GM19239 (cell line): ENCODE measurements at regions not wholly inside any gene's neighbourhood (a gene's known extent, or its start where the extent isn't known, plus 50 kb on each side); places are given as distances from the start of the nearest gene placed in this dataset.

ENCODE experiments used
- DNase-seq: peaks from one replicate; pipeline ENCODE4 v3.0.0; 2011; ENCODE audit warnings: low spot score; ENCODE audit not compliant: insufficient read length
- FAIRE-seq: peaks from 2 replicates; lab custom pipeline; 2011; peaks lifted over from hg19 to GRCh38; lab: Jason Lieb, UNC

- no peak for DNase-seq
- no peak for FAIRE-seq
Observed at GRCh38 chr17:12514596-12514995, 151.1 kb upstream of the MYOCD start.

DNA sequence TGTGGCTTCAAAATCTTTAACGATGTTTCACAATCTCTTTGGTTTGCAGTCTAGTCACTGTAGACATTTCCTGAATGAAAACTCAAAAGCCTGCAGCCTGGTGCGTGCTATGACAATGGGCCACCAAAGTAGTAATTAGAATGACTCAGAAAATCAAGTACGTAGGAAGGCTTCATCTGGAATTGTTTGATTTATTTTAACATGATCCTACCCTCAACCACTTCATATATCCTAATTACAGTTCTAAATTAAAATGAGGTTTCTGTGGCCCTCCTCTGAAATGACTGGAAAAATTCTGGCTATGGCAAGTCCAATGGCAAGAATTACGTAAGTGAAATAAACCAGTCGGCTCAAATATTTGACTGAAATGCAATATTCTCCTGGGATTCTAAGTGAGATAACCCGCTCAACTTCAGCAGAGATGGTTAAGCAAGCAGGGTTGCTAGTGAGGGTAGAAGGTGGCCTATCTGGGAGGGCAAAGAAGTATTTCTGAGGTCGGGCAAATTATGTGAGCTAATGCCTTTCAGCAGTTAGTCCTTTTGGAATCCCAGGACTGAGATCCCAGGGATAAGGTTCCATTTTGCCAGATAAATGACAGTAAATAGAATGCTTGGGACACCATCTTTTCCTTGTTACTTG, 145.6 kb upstream of the MYOCD start:
- FAIRE-seq: no peak
- no peak for DNase-seq

GRCh38 chr17:12521416-12521815, 144.3 kb upstream of the MYOCD start:
- FAIRE-seq (no peak), DNase-seq (no peak)

DNA sequence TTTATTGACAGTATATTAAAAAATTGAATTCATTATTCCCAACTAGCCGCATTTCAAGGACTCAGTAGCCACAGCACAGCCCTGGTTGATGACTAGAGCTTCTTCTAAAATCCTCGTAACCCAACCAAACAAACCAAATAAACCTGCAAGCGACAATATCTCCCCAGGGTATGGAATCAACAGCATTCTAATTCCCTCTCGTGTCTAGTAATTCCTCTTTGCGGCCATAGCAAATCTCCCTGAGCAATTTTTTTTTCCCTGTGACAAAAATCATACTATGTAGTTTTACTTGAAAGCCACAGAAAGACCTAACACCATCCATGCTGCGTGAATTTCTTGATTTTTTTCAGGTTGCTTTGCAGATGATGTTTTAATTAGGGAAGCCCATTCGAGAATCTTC, 143.4 kb upstream of the MYOCD start:
- no peak for DNase-seq
- FAIRE-seq: no peak

DNA sequence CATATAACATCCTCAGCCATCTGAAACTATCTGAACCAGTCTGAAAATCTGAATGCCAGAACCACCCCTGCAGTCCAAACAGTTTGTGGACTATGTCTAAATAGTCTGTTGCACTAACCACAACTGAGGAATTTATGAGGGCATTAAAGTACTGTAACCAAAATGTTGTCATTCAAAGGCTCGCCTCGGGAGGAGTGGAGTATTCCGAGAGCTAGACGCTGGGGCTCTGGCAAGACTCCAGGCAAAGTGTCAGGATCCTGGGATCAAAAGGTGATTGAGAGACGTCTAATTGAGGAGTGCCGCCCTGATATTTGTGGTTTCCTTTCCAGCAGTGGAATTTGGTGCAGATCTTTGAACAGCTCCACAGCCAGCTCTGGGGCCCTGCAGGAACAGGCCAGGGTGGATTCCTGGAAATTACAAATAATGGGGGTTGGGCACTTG, 142.9 kb upstream of the MYOCD start:
- DNase-seq: no peak
- FAIRE-seq: no peak

DNA sequence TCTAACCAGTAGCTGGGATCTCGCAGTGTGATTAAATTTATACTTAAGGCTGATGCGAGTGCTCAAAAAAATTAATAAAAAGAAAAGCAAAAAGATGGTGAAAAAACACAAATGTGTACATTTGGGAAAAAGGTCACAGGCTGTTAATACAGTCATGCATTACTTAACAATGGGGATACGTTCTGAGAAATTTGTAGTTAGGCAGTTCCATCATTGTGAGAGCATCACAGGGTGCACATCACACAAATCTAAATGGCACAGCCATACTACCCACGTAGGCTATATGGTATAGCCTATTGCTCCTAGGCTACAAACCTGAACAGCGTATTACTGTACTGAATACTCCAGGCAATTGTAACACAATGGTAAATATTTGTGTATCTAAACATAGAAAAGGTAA, 142.4 kb upstream of the MYOCD start:
- FAIRE-seq (no peak), DNase-seq (no peak)

- DNase-seq (no peak), FAIRE-seq (no peak)
Observed at GRCh38 chr17:12528036-12528435, 137.7 kb upstream of the MYOCD start.

DNA sequence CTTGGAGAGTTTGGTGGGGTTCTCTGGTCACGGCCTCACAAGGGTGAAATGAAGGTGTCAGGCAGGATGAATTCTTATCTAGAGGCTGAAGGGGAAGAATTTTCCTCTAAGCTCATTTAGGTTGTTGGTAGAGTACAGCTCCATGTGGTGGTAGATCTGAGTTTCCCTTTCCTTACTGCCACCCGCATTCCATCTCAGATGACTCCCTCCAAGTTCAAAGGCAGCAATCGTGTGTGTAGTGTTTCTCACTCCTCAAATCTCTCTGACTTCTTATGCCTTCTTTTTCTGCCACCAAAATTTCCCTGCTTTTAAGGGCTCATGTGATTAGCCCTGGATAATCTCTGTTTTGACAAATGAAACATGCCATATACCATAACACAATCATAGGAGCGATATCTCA, 135.5 kb upstream of the MYOCD start:
- no peak for FAIRE-seq

GRCh38 chr17:12536021-12536420, 129.7 kb upstream of the MYOCD start:
- no peak for DNase-seq
- no peak for FAIRE-seq

More for the DNA sequence above, 135.5 kb upstream of the MYOCD start:
- DNase-seq: no peak

DNA sequence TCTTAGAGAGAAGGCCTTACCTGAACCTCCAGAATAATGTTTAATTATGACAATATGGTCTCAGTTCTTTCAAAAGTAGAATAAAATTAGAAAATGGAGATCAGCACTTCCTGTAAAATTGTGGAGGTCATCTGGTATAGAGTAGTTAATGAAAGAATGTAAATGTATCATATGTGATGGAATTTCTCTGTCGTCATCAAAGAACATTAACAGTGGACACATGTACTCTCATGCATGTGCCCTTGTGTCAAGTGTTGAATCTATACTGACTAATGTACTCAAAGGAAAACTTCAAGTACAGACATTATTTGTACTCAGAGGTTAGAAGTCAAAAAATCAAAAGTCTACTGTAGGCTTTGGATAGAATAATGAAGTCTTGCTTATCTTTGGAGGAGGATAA, 129.2 kb upstream of the MYOCD start:
- no peak for DNase-seq
- FAIRE-seq: no peak

GRCh38 chr17:12537436-12537835, 128.3 kb upstream of the MYOCD start:
- FAIRE-seq (no peak), DNase-seq (no peak)

- no peak for DNase-seq
- FAIRE-seq: no peak
Observed at GRCh38 chr17:12538003-12538402, 127.7 kb upstream of the MYOCD start.

DNA sequence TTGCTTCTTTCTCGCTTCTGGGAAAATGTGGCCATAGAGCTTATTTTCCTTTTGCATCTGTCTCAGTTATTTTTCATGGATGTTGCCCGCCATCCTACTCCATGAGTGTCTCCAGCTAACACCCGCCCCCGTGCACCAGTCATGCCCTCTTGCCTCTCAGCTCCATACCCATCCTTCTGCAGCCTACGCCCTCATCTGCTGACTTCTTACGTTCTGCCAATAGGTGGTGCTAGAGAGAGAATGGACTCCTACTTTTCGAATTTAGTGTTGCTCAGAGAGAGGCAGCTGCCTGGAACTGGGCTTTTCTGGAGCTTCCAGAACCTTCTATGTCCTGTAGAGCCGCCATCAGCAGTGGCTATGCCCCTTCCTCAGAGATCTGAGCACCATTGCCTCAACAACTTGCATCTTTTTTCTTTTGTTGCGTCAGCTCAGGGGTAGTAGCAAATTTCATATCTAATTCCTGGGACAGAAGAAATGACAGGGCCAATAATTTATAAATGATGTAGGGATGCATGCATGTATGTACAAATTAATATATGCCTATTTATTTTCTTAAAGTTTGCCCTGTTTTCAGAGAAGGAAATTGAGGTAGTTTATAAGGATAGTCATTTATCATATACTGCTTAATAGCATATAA, 119.7 kb upstream of the MYOCD start:
- peak; percentile 29 for DNase-seq
- FAIRE-seq: no peak

DNA sequence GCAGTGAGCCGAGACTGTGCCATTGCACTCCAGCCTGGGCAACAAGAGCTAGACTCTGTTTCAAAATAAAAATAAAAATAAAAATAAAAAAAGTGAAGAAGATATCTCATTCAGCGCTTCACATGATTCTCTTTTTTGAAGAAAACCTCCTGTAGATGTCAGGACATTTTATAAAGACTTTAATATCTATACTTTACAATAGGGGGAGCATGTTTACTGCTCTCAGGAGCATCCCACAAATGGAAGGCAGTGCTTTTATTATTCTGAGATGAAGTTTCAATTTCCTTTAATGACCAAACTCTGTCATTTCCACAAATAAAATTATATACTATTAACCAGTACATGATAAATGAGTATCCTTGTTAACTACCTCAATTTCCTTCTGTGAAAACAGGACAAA, 118.7 kb upstream of the MYOCD start:
- FAIRE-seq (no peak), DNase-seq (no peak)

GRCh38 chr17:12547831-12548230, 117.9 kb upstream of the MYOCD start:
- FAIRE-seq: no peak
- DNase-seq: no peak

DNA sequence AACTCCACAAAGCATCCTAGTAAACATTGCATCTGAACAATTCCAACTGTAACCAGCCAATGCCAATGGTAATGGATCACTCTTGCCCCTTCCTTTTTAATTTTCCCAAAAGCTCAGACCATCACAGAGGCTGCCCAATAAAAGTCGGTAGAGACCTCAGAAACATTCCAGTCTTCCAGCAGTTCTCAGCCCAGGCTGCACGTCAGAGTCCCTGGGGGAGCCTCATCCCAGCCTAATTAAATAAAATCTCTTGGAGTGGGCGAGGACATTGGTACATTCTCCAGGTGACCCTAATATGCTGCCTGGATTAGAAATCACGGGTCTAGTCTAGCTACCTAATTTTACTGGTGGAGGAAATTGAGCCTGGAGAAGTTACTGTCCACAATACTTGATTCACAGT, 117.1 kb upstream of the MYOCD start:
- no peak for FAIRE-seq

GRCh38 chr17:12549499-12550041, 116.1 kb upstream of the MYOCD start:
- FAIRE-seq (no peak), DNase-seq (no peak)

More for the DNA sequence above, 117.1 kb upstream of the MYOCD start:
- DNase-seq: no peak

GRCh38 chr17:12553625-12554024, 112.1 kb upstream of the MYOCD start:
- no peak for DNase-seq

DNA sequence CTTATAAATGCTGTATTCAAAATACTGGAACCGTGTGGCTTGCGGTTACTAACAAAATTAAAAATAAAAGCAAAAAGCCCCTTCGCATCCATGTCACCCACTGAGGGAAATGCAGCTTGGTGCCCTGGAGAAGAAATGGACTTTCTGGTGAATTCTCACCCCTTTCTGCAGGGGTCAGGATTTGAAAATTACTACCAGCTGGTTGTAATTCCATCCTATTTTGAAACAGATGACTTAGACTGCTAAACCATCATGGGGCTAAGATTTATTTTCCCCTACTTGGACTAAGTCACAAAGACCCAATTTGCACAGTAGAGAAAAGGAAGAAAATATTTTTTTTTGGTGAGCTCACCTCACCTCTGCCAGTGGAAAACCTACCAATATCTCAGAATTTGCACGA, 111.4 kb upstream of the MYOCD start:
- FAIRE-seq (no peak), DNase-seq (no peak)

More at GRCh38 chr17:12553625-12554024, 112.1 kb upstream of the MYOCD start:
- no peak for FAIRE-seq

DNA sequence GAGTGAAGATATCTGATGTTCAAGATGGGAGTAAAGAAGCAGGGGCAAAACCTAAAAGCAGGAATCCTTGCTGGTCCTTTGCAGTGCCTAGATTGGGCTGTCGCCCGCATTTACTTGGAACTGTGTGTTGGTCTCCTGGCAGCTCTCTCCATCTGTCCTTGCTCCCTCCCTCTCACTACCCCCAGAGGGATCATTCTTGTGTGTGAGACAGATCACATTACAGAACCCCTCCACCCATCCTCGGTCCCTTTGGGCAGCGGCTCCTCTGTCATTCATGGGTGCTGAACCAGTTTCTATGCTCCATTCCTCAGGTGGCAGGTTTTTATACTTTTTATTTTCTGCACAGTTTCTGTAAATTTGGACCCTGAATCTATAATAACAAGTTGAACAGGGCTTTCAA, 99.4 kb upstream of the MYOCD start:
- DNase-seq: no peak
- FAIRE-seq: no peak

DNA sequence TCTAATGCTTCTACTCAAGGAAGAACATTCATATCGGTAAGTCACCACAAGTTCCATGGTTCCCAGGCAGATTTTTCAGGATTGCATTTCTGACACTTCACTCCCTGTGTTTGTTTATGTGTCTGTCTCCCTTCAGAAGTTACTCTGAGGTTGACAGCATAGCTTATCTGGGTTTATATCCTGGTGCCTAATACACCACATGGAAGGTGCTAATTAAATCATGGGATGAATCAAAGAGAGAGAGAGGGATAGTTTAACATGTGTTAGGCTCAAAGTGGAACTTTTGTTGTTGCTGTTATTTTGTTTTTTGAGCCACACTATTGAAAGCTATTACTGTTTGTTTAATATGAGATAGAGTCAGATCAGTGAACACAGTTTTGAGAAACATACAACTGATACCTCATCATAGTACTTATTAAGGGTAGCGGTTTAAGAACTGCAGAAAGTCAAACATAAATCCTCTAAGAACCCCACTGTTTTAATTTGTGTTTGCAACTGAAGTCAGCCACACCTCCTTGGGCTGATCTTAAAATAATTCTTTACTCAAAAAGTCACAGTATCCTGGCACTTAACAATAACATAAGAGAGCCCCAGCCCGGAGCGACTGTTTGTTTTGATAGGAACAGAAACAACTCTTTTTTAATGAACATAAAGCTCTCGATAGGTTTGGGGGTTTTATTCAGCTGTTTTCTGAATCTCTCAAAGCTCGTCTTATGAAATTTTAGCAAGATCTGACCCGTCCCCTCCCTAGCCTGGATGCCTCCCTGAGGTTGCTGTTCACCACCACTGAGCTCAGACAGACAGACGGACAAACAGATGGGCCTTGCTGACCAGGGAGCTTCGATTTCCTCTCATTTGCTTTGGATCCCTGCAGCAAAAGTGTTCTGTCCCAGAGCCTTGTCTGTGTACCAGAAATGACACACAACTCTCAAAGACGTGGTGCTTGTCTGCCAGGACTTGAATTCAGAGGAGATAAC, 98.3 kb upstream of the MYOCD start:
- no peak for DNase-seq
- no peak for FAIRE-seq
